Neural progenitor cell (in vitro differentiated cells): ENCODE measurements at regions not wholly inside any gene's neighbourhood (a gene's known extent, or its start where the extent isn't known, plus 50 kb on each side); places are given as distances from the start of the nearest gene placed in this dataset.

Experiments
- DNase-seq: peaks from one replicate; pipeline ENCODE4 v3.0.0-alpha.2; 2016; ENCODE audit warnings: low spot score
- H2AFZ ChIP-seq: fragments of 200-600 bp; sonication (generic); replicated peaks from 2 replicates; pipeline ENCODE4 v1.6.1; 2016; ENCODE audit warnings: antibody characterized with exemption
- H3F3A ChIP-seq: fragments of 200-600 bp; sonication (generic); 2 replicates; pipeline ENCODE4 v1.6.1; 2016; ENCODE audit warnings: antibody characterized with exemption, low read depth
- H3K27ac ChIP-seq: fragments of 200-600 bp; sonication (generic); 2 replicates; pipeline ENCODE4 v1.5.1; 2016; ENCODE audit warnings: mild to moderate bottlenecking
- H3K27me3 ChIP-seq: fragments of 200-600 bp; sonication (generic); 2 replicates; pipeline ENCODE4 v1.6.1; 2016; ENCODE audit warnings: mild to moderate bottlenecking, moderate library complexity
- H3K36me3 ChIP-seq: fragments of 200-600 bp; sonication (generic); 2 replicates; pipeline ENCODE4 v1.5.1; 2016
- H3K4me1 ChIP-seq: fragments of 200-600 bp; sonication (generic); 2 replicates; pipeline ENCODE4 v1.6.1; 2016; ENCODE audit warnings: mixed run types
- H3K4me2 ChIP-seq: fragments of 200-600 bp; sonication (generic); 2 replicates; pipeline ENCODE4 v1.6.1; 2016
- H3K4me3 ChIP-seq: fragments of 200-600 bp; sonication (generic); 2 replicates; pipeline ENCODE4 v1.5.1; 2016
- H3K79me2 ChIP-seq: fragments of 200-600 bp; sonication (generic); 2 replicates; pipeline ENCODE4 v1.6.1; 2016; ENCODE audit warnings: low read depth
- H3K9ac ChIP-seq: fragments of 200-600 bp; sonication (generic); 2 replicates; pipeline ENCODE4 v1.6.1; 2016
- H3K9me3 ChIP-seq: fragments of 200-600 bp; sonication (generic); 2 replicates; pipeline ENCODE4 v1.5.1; 2016; ENCODE audit warnings: low read depth
- H4K20me1 ChIP-seq: fragments of 200-600 bp; sonication (generic); 2 replicates; pipeline ENCODE4 v1.6.1; 2016; ENCODE audit warnings: low read depth
- H3K27ac Mint-ChIP-seq: 3 replicates; pipeline ENCODE4 v1.8.0; 2021; ENCODE audit warnings: mixed read lengths
- H3K27me3 Mint-ChIP-seq: 2 replicates; pipeline ENCODE4 v1.8.0; 2022; ENCODE audit warnings: low read depth, mild to moderate bottlenecking, inconsistent platforms, moderate library complexity, mixed read lengths; ENCODE audit not compliant: insufficient read depth
- H3K36me3 Mint-ChIP-seq: 3 replicates; pipeline ENCODE4 v1.8.0; 2021; ENCODE audit warnings: mixed read lengths
- H3K4me1 Mint-ChIP-seq: 3 replicates; pipeline ENCODE4 v1.8.0; 2021; ENCODE audit warnings: mixed read lengths
- H3K4me3 Mint-ChIP-seq: 3 replicates; pipeline ENCODE4 v1.8.0; 2021; ENCODE audit warnings: mild to moderate bottlenecking, moderate library complexity, mixed read lengths
- H3K9me3 Mint-ChIP-seq: 3 replicates; pipeline ENCODE4 v1.8.0; 2020; ENCODE audit warnings: mixed read lengths
- EZH2 ChIP-seq: fragments of 200-600 bp; sonication (generic); IDR thresholded peaks from 2 replicates; pipeline ENCODE4 v1.6.1; 2017; ENCODE audit warnings: antibody characterized with exemption, mild to moderate bottlenecking, moderate library complexity
- EZH2phosphoT487 ChIP-seq: fragments of 200-600 bp; sonication (generic); IDR thresholded peaks from 2 replicates; pipeline ENCODE4 v1.6.1; 2017; ENCODE audit warnings: antibody characterized with exemption
- TF ChIP-seq, protein P1 (sequence below): fragments of 200-600 bp; sonication (generic); IDR thresholded peaks from 2 replicates; pipeline ENCODE4 v1.5.1; 2017; ENCODE audit warnings: antibody characterized with exemption, mild to moderate bottlenecking

DNA sequence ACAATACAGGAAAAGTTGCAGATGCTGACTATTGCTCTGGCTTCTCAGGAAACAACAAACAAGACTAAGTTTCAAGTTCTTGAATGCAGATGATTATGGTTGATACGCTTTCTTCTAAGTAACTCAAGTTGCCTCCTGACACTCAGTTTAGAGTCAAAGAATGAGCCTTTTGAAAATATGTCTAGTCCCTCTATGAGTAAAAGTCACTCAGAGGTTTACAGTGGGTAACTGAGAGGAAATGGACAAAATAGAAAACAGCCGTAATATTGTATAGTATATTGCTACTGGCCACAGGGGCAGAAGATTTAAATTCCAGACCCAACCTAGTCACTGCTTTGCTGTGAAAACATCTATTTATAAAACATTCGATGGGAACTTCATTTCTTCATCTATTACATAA is 280.0 kb upstream of the ID4 start:
- H3K4me1 ChIP-seq: no peaks in the 10 kb centered on the region
- no peak for DNase-seq
- H3F3A ChIP-seq: no peaks in the 10 kb centered on the region
- Mint-ChIP-seq H3K4me1 (peaks cover 3% of the 10 kb centered on the region), H3K27me3 (peaks cover 2% of the 10 kb centered on the region), H3K36me3 (peaks cover 3% of the 10 kb centered on the region), H3K9me3 (peaks cover 5% of the 10 kb centered on the region), H3K4me3 (no peak overlapping the region), H3K27ac (no peak overlapping the region)
- H2AFZ ChIP-seq: no peak overlapping the region
- no peaks in the 10 kb centered on the region for H3K79me2 ChIP-seq
- no peak for TF ChIP-seq EZH2phosphoT487
- TF ChIP-seq, protein P1, sequence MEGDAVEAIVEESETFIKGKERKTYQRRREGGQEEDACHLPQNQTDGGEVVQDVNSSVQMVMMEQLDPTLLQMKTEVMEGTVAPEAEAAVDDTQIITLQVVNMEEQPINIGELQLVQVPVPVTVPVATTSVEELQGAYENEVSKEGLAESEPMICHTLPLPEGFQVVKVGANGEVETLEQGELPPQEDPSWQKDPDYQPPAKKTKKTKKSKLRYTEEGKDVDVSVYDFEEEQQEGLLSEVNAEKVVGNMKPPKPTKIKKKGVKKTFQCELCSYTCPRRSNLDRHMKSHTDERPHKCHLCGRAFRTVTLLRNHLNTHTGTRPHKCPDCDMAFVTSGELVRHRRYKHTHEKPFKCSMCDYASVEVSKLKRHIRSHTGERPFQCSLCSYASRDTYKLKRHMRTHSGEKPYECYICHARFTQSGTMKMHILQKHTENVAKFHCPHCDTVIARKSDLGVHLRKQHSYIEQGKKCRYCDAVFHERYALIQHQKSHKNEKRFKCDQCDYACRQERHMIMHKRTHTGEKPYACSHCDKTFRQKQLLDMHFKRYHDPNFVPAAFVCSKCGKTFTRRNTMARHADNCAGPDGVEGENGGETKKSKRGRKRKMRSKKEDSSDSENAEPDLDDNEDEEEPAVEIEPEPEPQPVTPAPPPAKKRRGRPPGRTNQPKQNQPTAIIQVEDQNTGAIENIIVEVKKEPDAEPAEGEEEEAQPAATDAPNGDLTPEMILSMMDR: no peak
- TF ChIP-seq EZH2: no peak
- no peaks in the 10 kb centered on the region for H3K36me3 ChIP-seq
- H4K20me1 ChIP-seq: no peaks in the 10 kb centered on the region
- H3K4me2 ChIP-seq: no peak overlapping the region
- no peak overlapping the region for H3K4me3 ChIP-seq
- H3K9me3 ChIP-seq: no peaks in the 10 kb centered on the region
- H3K9ac ChIP-seq: no peak overlapping the region
- H3K27me3 ChIP-seq: no peaks in the 10 kb centered on the region
- no peak overlapping the region for H3K27ac ChIP-seq

- Histone ChIP-seq H3K27me3 (no peaks in the 10 kb centered on the region), H2AFZ (no peak overlapping the region), H3K9ac (no peak overlapping the region), H4K20me1 (no peaks in the 10 kb centered on the region), H3K4me2 (no peak overlapping the region), H3K9me3 (no peaks in the 10 kb centered on the region), H3K27ac (no peak overlapping the region), H3K79me2 (no peaks in the 10 kb centered on the region), H3K4me3 (no peak overlapping the region), H3K4me1 (no peaks in the 10 kb centered on the region), H3K36me3 (no peaks in the 10 kb centered on the region), H3F3A (no peaks in the 10 kb centered on the region)
- Mint-ChIP-seq H3K4me1 (peaks cover 3% of the 10 kb centered on the region), H3K27ac (peak overlapping the region; percentile 35), H3K27me3 (peaks cover 2% of the 10 kb centered on the region), H3K9me3 (peaks cover 5% of the 10 kb centered on the region), H3K36me3 (no peaks in the 10 kb centered on the region), H3K4me3 (no peak overlapping the region)
- TF ChIP-seq, protein P1: no peak
- TF ChIP-seq EZH2 (no peak), EZH2phosphoT487 (no peak)
- no peak for DNase-seq
Measured at GRCh38 chr6:19558201-19558600, 279.0 kb upstream of the ID4 start.

DNA sequence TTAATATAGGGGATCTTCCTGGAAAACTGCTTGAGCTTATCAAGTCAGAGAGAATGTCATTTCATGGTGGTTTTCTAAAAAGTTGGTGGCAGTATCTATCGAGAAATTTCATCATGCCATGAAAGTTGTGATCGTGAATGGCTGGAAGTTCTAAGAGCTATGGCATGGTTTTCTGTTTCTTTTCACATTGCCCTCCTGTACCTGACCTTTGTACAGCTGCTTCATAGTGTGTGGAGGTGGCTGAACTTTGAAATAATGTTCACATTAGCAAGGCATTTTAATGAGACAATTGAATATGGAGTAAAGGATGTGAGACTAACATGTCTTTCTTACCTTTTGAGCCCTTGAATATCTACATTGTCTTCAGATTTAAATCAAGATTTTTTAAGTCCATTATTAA is 278.2 kb upstream of the ID4 start:
- no peak overlapping the region for H3K4me3 ChIP-seq
- H3K4me1 ChIP-seq: no peaks in the 10 kb centered on the region
- no peaks in the 10 kb centered on the region for H3K9me3 ChIP-seq
- H3K4me2 ChIP-seq: no peak overlapping the region
- no peak overlapping the region for H2AFZ ChIP-seq
- H3F3A ChIP-seq: no peaks in the 10 kb centered on the region
- H3K27me3 Mint-ChIP-seq: peaks cover 2% of the 10 kb centered on the region
- no peak overlapping the region for H3K27ac Mint-ChIP-seq
- no peaks in the 10 kb centered on the region for H4K20me1 ChIP-seq
- no peaks in the 10 kb centered on the region for H3K27me3 ChIP-seq
- H3K4me1 Mint-ChIP-seq: peaks cover 3% of the 10 kb centered on the region
- DNase-seq: no peak
- no peaks in the 10 kb centered on the region for H3K36me3 ChIP-seq
- H3K9ac ChIP-seq: no peak overlapping the region
- no peaks in the 10 kb centered on the region for H3K36me3 Mint-ChIP-seq
- TF ChIP-seq EZH2: no peak
- TF ChIP-seq EZH2phosphoT487: no peak
- TF ChIP-seq, protein P1: no peak
- peaks cover 5% of the 10 kb centered on the region for H3K9me3 Mint-ChIP-seq
- H3K4me3 Mint-ChIP-seq: no peak overlapping the region
- no peaks in the 10 kb centered on the region for H3K79me2 ChIP-seq
- no peak overlapping the region for H3K27ac ChIP-seq

DNA sequence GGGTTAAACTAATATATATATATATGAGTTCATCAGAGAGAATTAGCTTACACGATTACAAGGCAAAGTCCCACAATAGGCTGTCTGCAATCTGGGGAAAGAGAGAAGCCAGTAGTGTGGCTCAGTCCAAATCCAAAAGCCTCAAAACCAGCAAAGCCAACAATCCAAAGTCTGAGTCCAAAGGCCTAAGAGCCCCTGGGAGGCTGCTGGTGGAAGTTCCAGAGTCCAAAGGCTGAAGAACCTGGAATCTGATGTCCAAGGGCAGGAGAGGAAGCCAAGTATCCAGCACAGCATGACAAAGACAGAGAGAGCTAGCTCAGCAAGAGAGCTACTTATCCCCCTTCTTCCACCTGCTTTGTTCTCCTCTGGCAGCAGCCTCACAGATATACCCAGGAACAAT is 274.7 kb upstream of the ID4 start:
- Mint-ChIP-seq H3K4me1 (peaks cover 3% of the 10 kb centered on the region), H3K4me3 (no peak overlapping the region), H3K36me3 (no peaks in the 10 kb centered on the region), H3K9me3 (no peaks in the 10 kb centered on the region), H3K27me3 (no peaks in the 10 kb centered on the region), H3K27ac (no peak overlapping the region)
- no peaks in the 10 kb centered on the region for H3F3A ChIP-seq
- H3K9ac ChIP-seq: no peak overlapping the region
- no peaks in the 10 kb centered on the region for H3K4me1 ChIP-seq
- no peak overlapping the region for H2AFZ ChIP-seq
- DNase-seq: no peak
- no peaks in the 10 kb centered on the region for H3K27me3 ChIP-seq
- no peaks in the 10 kb centered on the region for H3K9me3 ChIP-seq
- TF ChIP-seq, protein P1: no peak
- TF ChIP-seq EZH2phosphoT487: no peak
- no peak for TF ChIP-seq EZH2
- H4K20me1 ChIP-seq: no peaks in the 10 kb centered on the region
- no peak overlapping the region for H3K4me3 ChIP-seq
- no peaks in the 10 kb centered on the region for H3K36me3 ChIP-seq
- H3K27ac ChIP-seq: no peak overlapping the region
- no peak overlapping the region for H3K4me2 ChIP-seq
- H3K79me2 ChIP-seq: no peaks in the 10 kb centered on the region
